GM19397 (cell line): ENCODE measurements at regions not wholly inside any gene's neighbourhood (a gene's known extent, or its start where the extent isn't known, plus 50 kb on each side); places are given as distances from the start of the nearest gene placed in this dataset.

Source experiments
- ATAC-seq: cut with Tn5 transposase; IDR thresholded peaks from one replicate; pipeline ENCODE4 v1.9.1; 2021; ENCODE audit warnings: mild to moderate bottlenecking, moderate library complexity; ENCODE audit not compliant: unreplicated experiment

GRCh38 chr7:106166651-106167342, 54.7 kb upstream of the SYPL1 start:
- ATAC-seq = no peak

- ATAC-seq = no peak
Observed at GRCh38 chr7:106165337-106165736, 53.2 kb upstream of the SYPL1 start.

GRCh38 chr7:106163257-106163656, 51.1 kb upstream of the SYPL1 start:
- ATAC-seq = no peak
